ENCODE measurements at regions not wholly inside any gene's neighbourhood (a gene's known extent, or its start where the extent isn't known, plus 50 kb on each side); places are given as distances from the start of the nearest gene placed in this dataset.
"Not testable (repeated sequence)": the region's sequence is repeated elsewhere in the genome, so short reads cannot be mapped to it uniquely, and the experiment has no call there.

- H3K36me3 ChIP-seq (ENCODE audit: low read depth, low read length): no peaks in the 10 kb centered on the region
- ATAC-seq: no peak
- ChIA-PET CTCF (no interaction called here), POLR2A (ENCODE audit: unreplicated experiment) (no interaction called here)
- H3K9ac ChIP-seq (ENCODE audit: low read length): no peak overlapping the region
- TF ChIP-seq EZH2 (IDR thresholded peaks at IDR 0.05; ENCODE audit: low read length, unreplicated experiment): no peak
- TF ChIP-seq EZH2phosphoT487 (IDR thresholded peaks at IDR 0.05; ENCODE audit: borderline replicate concordance, low read length): no peak
- TF ChIP-seq CTCF (conservative IDR thresholded peaks at IDR 0.05; ENCODE audit: low read depth, low read length): no peak
- H3K9me2 ChIP-seq (replicated peaks; ENCODE audit: low read length): no peaks in the 10 kb centered on the region
- no peak overlapping the region for H3K4me2 ChIP-seq (ENCODE audit: low read length)
- intact Hi-C loops (cut with micrococcal nuclease): loop anchor here (5.0 kb wide), 2 partner anchors 62 to 128 kb away; no protein-coding TSS in a partner anchor
- no peak overlapping the region for H3K27ac ChIP-seq (ENCODE audit: low read length)
- no peak for DNase-seq
- no peak overlapping the region for H3K4me3 ChIP-seq (ENCODE audit: low read length)
- BruUV-seq (replicated peaks): no TSS peak
- H3K4me1 ChIP-seq (ENCODE audit: insufficient read depth, low read length): peaks cover 27% of the 10 kb centered on the region
- no peaks in the 10 kb centered on the region for H3F3A ChIP-seq (ENCODE audit: low read length, unreplicated experiment)
- no peaks in the 10 kb centered on the region; the same call in 1 of the 2 replicates for H3K9me3 ChIP-seq (ENCODE audit: low read length)
- H3K27me3 ChIP-seq (ENCODE audit: low read length): no peaks in the 10 kb centered on the region
- no peaks in the 10 kb centered on the region for H4K20me1 ChIP-seq (ENCODE audit: low read length)
- H2AFZ ChIP-seq (ENCODE audit: low read length): peak overlapping the region; percentile 44; the same call in 1 of the 2 replicates
- H3K79me2 ChIP-seq (ENCODE audit: low read length): no peaks in the 10 kb centered on the region
Measured at GRCh38 chr12:68439368-68440045, 107.3 kb upstream of the MDM1 start.

- Histone ChIP-seq H3F3A (ENCODE audit: low read length, unreplicated experiment) (no peaks in the 10 kb centered on the region), H4K20me1 (ENCODE audit: low read length) (no peaks in the 10 kb centered on the region), H3K27ac (ENCODE audit: low read length) (no peak overlapping the region), H3K9ac (ENCODE audit: low read length) (no peak overlapping the region), H3K36me3 (ENCODE audit: low read depth, low read length) (no peaks in the 10 kb centered on the region), H3K9me3 (ENCODE audit: low read length) (no peaks in the 10 kb centered on the region; the same call in 1 of the 2 replicates), H2AFZ (ENCODE audit: low read length) (peak overlapping the region; percentile 44; the same call in 1 of the 2 replicates), H3K4me3 (ENCODE audit: low read length) (no peak overlapping the region), H3K4me2 (ENCODE audit: low read length) (no peak overlapping the region), H3K27me3 (ENCODE audit: low read length) (no peaks in the 10 kb centered on the region), H3K4me1 (ENCODE audit: insufficient read depth, low read length) (peaks cover 21% of the 10 kb centered on the region), H3K79me2 (ENCODE audit: low read length) (no peaks in the 10 kb centered on the region), H3K9me2 (replicated peaks; ENCODE audit: low read length) (no peaks in the 10 kb centered on the region)
- DNase-seq (peak; percentile 50), ATAC-seq (peak; percentile 10; the same call in 1 of the 2 replicates)
- ChIA-PET CTCF (no interaction called here), POLR2A (ENCODE audit: unreplicated experiment) (no interaction called here)
- intact Hi-C loops (cut with micrococcal nuclease): no loop called here
- BruUV-seq (replicated peaks): no TSS peak
- no peak for TF ChIP-seq CTCF (conservative IDR thresholded peaks at IDR 0.05; ENCODE audit: low read depth, low read length)
- TF ChIP-seq EZH2phosphoT487 (IDR thresholded peaks at IDR 0.05; ENCODE audit: borderline replicate concordance, low read length): no peak
- TF ChIP-seq EZH2 (IDR thresholded peaks at IDR 0.05; ENCODE audit: low read length, unreplicated experiment): no peak
Measured at GRCh38 chr12:68440068-68440581, 108.0 kb upstream of the MDM1 start.

GRCh38 chr12:68441167-68441566 is 109.0 kb upstream of the MDM1 start:
- Histone ChIP-seq H4K20me1 (ENCODE audit: low read length) (no peaks in the 10 kb centered on the region), H3K4me2 (ENCODE audit: low read length) (no peak overlapping the region), H3K4me3 (ENCODE audit: low read length) (no peak overlapping the region), H3K27me3 (ENCODE audit: low read length) (no peaks in the 10 kb centered on the region), H3K27ac (ENCODE audit: low read length) (no peak overlapping the region), H3K36me3 (ENCODE audit: low read depth, low read length) (no peaks in the 10 kb centered on the region), H3F3A (ENCODE audit: low read length, unreplicated experiment) (no peaks in the 10 kb centered on the region), H3K4me1 (ENCODE audit: insufficient read depth, low read length) (peaks cover 12% of the 10 kb centered on the region), H3K9me2 (replicated peaks; ENCODE audit: low read length) (no peaks in the 10 kb centered on the region), H3K9ac (ENCODE audit: low read length) (no peak overlapping the region), H3K9me3 (ENCODE audit: low read length) (no peaks in the 10 kb centered on the region; the same call in 1 of the 2 replicates), H2AFZ (ENCODE audit: low read length) (no peak overlapping the region), H3K79me2 (ENCODE audit: low read length) (no peaks in the 10 kb centered on the region)
- CTCF ChIA-PET: no interaction called here
- ATAC-seq (no peak), DNase-seq (no peak)
- no TSS peak for BruUV-seq (replicated peaks)
- TF ChIP-seq EZH2 (IDR thresholded peaks at IDR 0.05; ENCODE audit: low read length, unreplicated experiment) (no peak), EZH2phosphoT487 (IDR thresholded peaks at IDR 0.05; ENCODE audit: borderline replicate concordance, low read length) (no peak), CTCF (conservative IDR thresholded peaks at IDR 0.05; ENCODE audit: low read depth, low read length) (no peak)
- intact Hi-C loops (cut with micrococcal nuclease): no loop called here
- POLR2A ChIA-PET (ENCODE audit: unreplicated experiment): no interaction called here

- H3K4me1 ChIP-seq (ENCODE audit: insufficient read depth, low read length); H3K36me3 ChIP-seq (ENCODE audit: low read depth, low read length); H3K79me2 ChIP-seq (ENCODE audit: low read length); intact Hi-C loops (cut with micrococcal nuclease); H3K9me2 ChIP-seq (replicated peaks; ENCODE audit: low read length); H3F3A ChIP-seq (ENCODE audit: low read length, unreplicated experiment); BruUV-seq (replicated peaks); H2AFZ ChIP-seq (ENCODE audit: low read length); CTCF ChIA-PET; H3K4me2 ChIP-seq (ENCODE audit: low read length); ATAC-seq; POLR2A ChIA-PET (ENCODE audit: unreplicated experiment); H4K20me1 ChIP-seq (ENCODE audit: low read length); H3K9me3 ChIP-seq (ENCODE audit: low read length); DNase-seq; H3K27me3 ChIP-seq (ENCODE audit: low read length); H3K4me3 ChIP-seq (ENCODE audit: low read length); H3K9ac ChIP-seq (ENCODE audit: low read length); H3K27ac ChIP-seq (ENCODE audit: low read length): not testable (repeated sequence)
Measured at GRCh38 chr12:68442353-68442972, 110.3 kb upstream of the MDM1 start.
